ENCODE measurements at regions not wholly inside any gene's neighbourhood (a gene's known extent, or its start where the extent isn't known, plus 50 kb on each side); places are given as distances from the start of the nearest gene placed in this dataset.

GRCh38 chr2:220152281-220152935, 525.0 kb downstream of the SLC4A3 start:
- TF ChIP-seq CTCF (conservative IDR thresholded peaks at IDR 0.05; ENCODE audit: low read depth, low read length) (no peak), EZH2 (IDR thresholded peaks at IDR 0.05; ENCODE audit: low read length, unreplicated experiment) (no peak), EZH2phosphoT487 (IDR thresholded peaks at IDR 0.05; ENCODE audit: borderline replicate concordance, low read length) (no peak)
